ENCODE measurements at regions not wholly inside any gene's neighbourhood (a gene's known extent, or its start where the extent isn't known, plus 50 kb on each side); places are given as distances from the start of the nearest gene placed in this dataset.
"Not testable (repeated sequence)": the region's sequence is repeated elsewhere in the genome, so short reads cannot be mapped to it uniquely, and the experiment has no call there.

- TF ChIP-seq, protein P1, sequence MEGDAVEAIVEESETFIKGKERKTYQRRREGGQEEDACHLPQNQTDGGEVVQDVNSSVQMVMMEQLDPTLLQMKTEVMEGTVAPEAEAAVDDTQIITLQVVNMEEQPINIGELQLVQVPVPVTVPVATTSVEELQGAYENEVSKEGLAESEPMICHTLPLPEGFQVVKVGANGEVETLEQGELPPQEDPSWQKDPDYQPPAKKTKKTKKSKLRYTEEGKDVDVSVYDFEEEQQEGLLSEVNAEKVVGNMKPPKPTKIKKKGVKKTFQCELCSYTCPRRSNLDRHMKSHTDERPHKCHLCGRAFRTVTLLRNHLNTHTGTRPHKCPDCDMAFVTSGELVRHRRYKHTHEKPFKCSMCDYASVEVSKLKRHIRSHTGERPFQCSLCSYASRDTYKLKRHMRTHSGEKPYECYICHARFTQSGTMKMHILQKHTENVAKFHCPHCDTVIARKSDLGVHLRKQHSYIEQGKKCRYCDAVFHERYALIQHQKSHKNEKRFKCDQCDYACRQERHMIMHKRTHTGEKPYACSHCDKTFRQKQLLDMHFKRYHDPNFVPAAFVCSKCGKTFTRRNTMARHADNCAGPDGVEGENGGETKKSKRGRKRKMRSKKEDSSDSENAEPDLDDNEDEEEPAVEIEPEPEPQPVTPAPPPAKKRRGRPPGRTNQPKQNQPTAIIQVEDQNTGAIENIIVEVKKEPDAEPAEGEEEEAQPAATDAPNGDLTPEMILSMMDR (IDR thresholded peaks at IDR 0.05; ENCODE audit: low read depth, low read length), result not testable (repeated sequence)
- not testable (repeated sequence) for TF ChIP-seq POLR2A (IDR thresholded peaks at IDR 0.05; ENCODE audit: extremely low read depth, insufficient read length); MYC (IDR thresholded peaks at IDR 0.05; ENCODE audit: low read depth, low read length); MAX (IDR thresholded peaks at IDR 0.05; ENCODE audit: low read depth, low read length)
These were observed 80.1 kb upstream of the PLAC8 start for GRCh38 chr4:83194588-83194987.

All from NB4 (cell line).